ENCODE measurements at regions not wholly inside any gene's neighbourhood (a gene's known extent, or its start where the extent isn't known, plus 50 kb on each side); places are given as distances from the start of the nearest gene placed in this dataset.

GRCh38 chr6:132016396-132016795 lies 65.2 kb upstream of the CCN2 start:
- DNase-seq (ENCODE audit: low read depth) (no peak), FAIRE-seq (no peak)
- H3K27me3 ChIP-seq (ENCODE audit: control insufficient read depth, insufficient read depth, low read length): no peaks in the 10 kb centered on the region
- H3K36me3 ChIP-seq (ENCODE audit: control insufficient read depth, insufficient read depth, low read length): no peaks in the 10 kb centered on the region
- no peak for TF ChIP-seq CTCF (IDR thresholded peaks at IDR 0.05; ENCODE audit: insufficient read depth, low read length, severe bottlenecking)
- no peak overlapping the region for H3K4me3 ChIP-seq (ENCODE audit: low read depth, low read length)

- FAIRE-seq (no peak), DNase-seq (ENCODE audit: low read depth) (no peak)
- no peaks in the 10 kb centered on the region for H3K27me3 ChIP-seq (ENCODE audit: control insufficient read depth, insufficient read depth, low read length)
- no peak overlapping the region for H3K4me3 ChIP-seq (ENCODE audit: low read depth, low read length)
- no peak for TF ChIP-seq CTCF (IDR thresholded peaks at IDR 0.05; ENCODE audit: insufficient read depth, low read length, severe bottlenecking)
- no peaks in the 10 kb centered on the region for H3K36me3 ChIP-seq (ENCODE audit: control insufficient read depth, insufficient read depth, low read length)
These were observed 60.4 kb upstream of the CCN2 start for GRCh38 chr6:132011582-132011981.

- Histone ChIP-seq H3K27me3 (ENCODE audit: control insufficient read depth, insufficient read depth, low read length) (no peaks in the 10 kb centered on the region), H3K36me3 (ENCODE audit: control insufficient read depth, insufficient read depth, low read length) (no peaks in the 10 kb centered on the region), H3K4me3 (ENCODE audit: low read depth, low read length) (no peak overlapping the region)
- no peak for FAIRE-seq
- TF ChIP-seq CTCF (IDR thresholded peaks at IDR 0.05; ENCODE audit: insufficient read depth, low read length, severe bottlenecking): no peak
- DNase-seq (ENCODE audit: low read depth): no peak
These were observed 58.0 kb upstream of the CCN2 start for GRCh38 chr6:132009175-132009574.

- Histone ChIP-seq H3K36me3 (ENCODE audit: control insufficient read depth, insufficient read depth, low read length) (no peaks in the 10 kb centered on the region), H3K27me3 (ENCODE audit: control insufficient read depth, insufficient read depth, low read length) (no peaks in the 10 kb centered on the region), H3K4me3 (ENCODE audit: low read depth, low read length) (no peak overlapping the region)
- peak; percentile 63 for DNase-seq (ENCODE audit: low read depth)
- no peak for TF ChIP-seq CTCF (IDR thresholded peaks at IDR 0.05; ENCODE audit: insufficient read depth, low read length, severe bottlenecking)
- no peak for FAIRE-seq
These were observed 56.5 kb upstream of the CCN2 start for GRCh38 chr6:132007474-132008190.

- Histone ChIP-seq H3K4me3 (ENCODE audit: low read depth, low read length) (no peak overlapping the region), H3K27me3 (ENCODE audit: control insufficient read depth, insufficient read depth, low read length) (no peaks in the 10 kb centered on the region), H3K36me3 (ENCODE audit: control insufficient read depth, insufficient read depth, low read length) (no peaks in the 10 kb centered on the region)
- DNase-seq (ENCODE audit: low read depth) (no peak), FAIRE-seq (no peak)
- no peak for TF ChIP-seq CTCF (IDR thresholded peaks at IDR 0.05; ENCODE audit: insufficient read depth, low read length, severe bottlenecking)
These were observed 54.0 kb upstream of the CCN2 start for GRCh38 chr6:132005178-132005577.

- DNase-seq (ENCODE audit: low read depth): no peak
- no peak for FAIRE-seq
- no peak for TF ChIP-seq CTCF (IDR thresholded peaks at IDR 0.05; ENCODE audit: insufficient read depth, low read length, severe bottlenecking)
- no peaks in the 10 kb centered on the region for H3K27me3 ChIP-seq (ENCODE audit: control insufficient read depth, insufficient read depth, low read length)
- no peaks in the 10 kb centered on the region for H3K36me3 ChIP-seq (ENCODE audit: control insufficient read depth, insufficient read depth, low read length)
- no peak overlapping the region for H3K4me3 ChIP-seq (ENCODE audit: low read depth, low read length)
These were observed 53.5 kb upstream of the CCN2 start for GRCh38 chr6:132004668-132005067.

All from bronchial epithelial cell (primary cell).